Vagina (tissue), 2 donors: ENCODE measurements at regions not wholly inside any gene's neighbourhood (a gene's known extent, or its start where the extent isn't known, plus 50 kb on each side); places are given as distances from the start of the nearest gene placed in this dataset.
"Not testable (repeated sequence)": the region's sequence is repeated elsewhere in the genome, so short reads cannot be mapped to it uniquely, and the experiment has no call there.

Experiments used
- DNase-seq, 2 donors: peaks; one replicate each; pipeline ENCODE4 v3.0.0-alpha.2; 2017; ENCODE audit errors: extremely low spot score in 2 of 2
- H3K27ac ChIP-seq: fragments of 200-600 bp; sonication (generic); one replicate; pipeline ENCODE4 v1.5.1; 2019
- H3K27me3 ChIP-seq: fragments of 200-600 bp; sonication (generic); one replicate; pipeline ENCODE4 v1.5.1; 2019
- H3K36me3 ChIP-seq, 2 donors: fragments of 200-600 bp; sonication (generic); one replicate each; pipeline ENCODE4 v1.5.1; 2017 to 2019
- H3K4me1 ChIP-seq: fragments of 200-600 bp; sonication (generic); one replicate; pipeline ENCODE4 v1.5.1; 2019
- H3K4me3 ChIP-seq, 2 donors: fragments of 200-600 bp; sonication (generic); 1 replicate in 1 of 2; 2 replicates in 1 of 2; pipeline ENCODE4 v1.5.1; 2016 to 2019
- H3K9me3 ChIP-seq: fragments of 200-600 bp; sonication (generic); one replicate; pipeline ENCODE4 v1.5.1; 2019
- CTCF ChIP-seq, 3 experiments: fragments of 450-650 bp in 2 of 3; fragments of 200-600 bp in 1 of 3; sonication (generic) in 1 of 3; IDR thresholded peaks; one replicate each; pipeline ENCODE4 v1.5.1; 2017 to 2019; ENCODE audit warnings: antibody characterized with exemption in 3 of 3, mild to moderate bottlenecking in 2 of 3, moderate library complexity in 2 of 3
- POLR2A ChIP-seq, 2 donors: fragments of 450-650 bp; IDR thresholded peaks; one replicate each; pipeline ENCODE4 v1.6.1; 2017; ENCODE audit warnings: antibody characterized with exemption in 2 of 2, mild to moderate bottlenecking in 2 of 2, moderate library complexity in 2 of 2
- POLR2AphosphoS5 ChIP-seq, 2 donors: sonication (generic); formaldehyde crosslinking; IDR thresholded peaks; one replicate each; pipeline ENCODE4 v1.9.0; 2017; ENCODE audit warnings: antibody characterized with exemption in 2 of 2, mild to moderate bottlenecking in 2 of 2, low read depth in 1 of 2; ENCODE audit not compliant: insufficient read depth in 1 of 2
- intact Hi-C: fragments of 100-400 bp; cut with DNase I; formaldehyde crosslinking; loops from one replicate; pipeline ENCODE4 v1.15.1; 2023

GRCh38 chr9:104313396-104314110 is 190.5 kb upstream of the OR13F1 start:
- TF ChIP-seq POLR2AphosphoS5 (IDR thresholded peaks at IDR 0.05; ENCODE audit: insufficient read depth in 1 of 2, low read depth in 1 of 2): no peak
- TF ChIP-seq POLR2A (IDR thresholded peaks at IDR 0.05): no peak
- TF ChIP-seq CTCF (IDR thresholded peaks at IDR 0.05): no peak
- Histone ChIP-seq H3K27me3 (no peaks in the 10 kb centered on the region), H3K4me1 (no peaks in the 10 kb centered on the region), H3K9me3 (no peaks in the 10 kb centered on the region), H3K36me3 (no peaks in the 10 kb centered on the region), H3K4me3 (no peak overlapping the region), H3K27ac (no peak overlapping the region)
- intact Hi-C loops: no loop called here
- no peak for DNase-seq

DNA sequence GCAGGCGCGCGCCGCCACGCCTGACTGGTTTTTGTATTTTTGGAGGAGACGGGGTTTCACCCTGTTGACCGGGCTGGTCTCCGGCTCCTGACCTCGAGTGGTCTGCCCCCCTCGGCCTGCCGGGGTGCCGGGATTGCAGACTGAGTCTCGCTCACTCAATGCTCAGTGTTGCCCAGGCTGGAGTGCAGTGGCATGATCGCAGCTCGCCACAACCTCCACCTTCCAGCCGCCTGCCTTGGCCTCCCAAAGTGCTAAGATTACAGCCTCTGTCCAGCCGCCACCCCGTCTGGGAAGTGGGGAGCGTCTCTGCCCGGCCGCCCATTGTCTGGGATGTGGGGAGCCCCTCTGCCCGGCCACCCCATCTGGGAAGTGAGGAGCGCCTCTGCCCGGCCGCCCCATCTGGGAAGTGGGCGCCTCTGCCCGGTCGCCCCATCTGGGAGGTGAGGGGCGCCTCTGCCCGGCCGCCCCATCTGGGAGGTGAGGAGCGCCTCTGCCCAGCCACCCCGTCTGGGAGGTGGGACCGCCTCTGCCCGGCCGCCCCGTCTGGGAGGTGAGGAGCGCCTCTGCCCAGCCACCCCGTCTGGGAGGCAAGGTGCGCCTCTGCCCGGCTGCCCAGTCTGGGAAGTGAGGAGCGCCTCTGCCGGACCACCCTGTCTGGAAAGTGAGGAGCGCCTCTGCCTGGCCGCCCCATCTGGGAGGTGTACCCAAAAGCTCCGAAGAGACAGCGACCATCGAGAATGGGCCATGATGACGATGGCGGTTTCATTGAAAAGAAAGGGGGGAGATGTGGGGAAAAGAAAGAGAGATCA is 187.7 kb upstream of the OR13F1 start:
- H3K36me3 ChIP-seq, H3K27me3 ChIP-seq, DNase-seq, H3K9me3 ChIP-seq, intact Hi-C loops, H3K4me3 ChIP-seq, H3K4me1 ChIP-seq, H3K27ac ChIP-seq: not testable (repeated sequence)

DNA sequence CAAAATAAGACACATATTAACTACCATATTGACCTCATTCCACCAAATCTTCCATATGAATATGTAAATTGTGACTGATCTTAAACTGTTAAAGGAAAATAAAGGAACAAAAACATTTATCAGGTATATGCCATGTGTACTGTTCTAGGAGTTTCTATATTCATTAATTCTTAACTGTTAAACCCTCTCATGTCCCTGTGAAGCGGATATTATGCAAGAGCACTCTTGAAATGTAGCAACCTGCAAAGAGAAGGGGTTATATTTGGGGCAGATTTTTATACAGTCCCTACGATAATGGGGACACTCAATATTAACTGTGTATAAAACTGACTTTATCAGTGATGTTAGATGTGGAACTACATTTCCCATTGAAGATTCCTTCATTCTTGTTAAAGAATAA is 184.9 kb upstream of the OR13F1 start:
- H3K36me3 ChIP-seq: no peaks in the 10 kb centered on the region
- H3K4me1 ChIP-seq: no peaks in the 10 kb centered on the region
- no peaks in the 10 kb centered on the region for H3K27me3 ChIP-seq
- H3K9me3 ChIP-seq: no peaks in the 10 kb centered on the region
- H3K4me3 ChIP-seq: no peak overlapping the region
- H3K27ac ChIP-seq: no peak overlapping the region
- TF ChIP-seq POLR2A (IDR thresholded peaks at IDR 0.05): no peak
- TF ChIP-seq CTCF (IDR thresholded peaks at IDR 0.05): no peak
- no peak for TF ChIP-seq POLR2AphosphoS5 (IDR thresholded peaks at IDR 0.05; ENCODE audit: insufficient read depth in 1 of 2, low read depth in 1 of 2)
- DNase-seq: no peak
- intact Hi-C loops: no loop called here

- no peak for DNase-seq
- H3K27me3 ChIP-seq: no peaks in the 10 kb centered on the region
- TF ChIP-seq CTCF (IDR thresholded peaks at IDR 0.05) (no peak), POLR2A (IDR thresholded peaks at IDR 0.05) (no peak), POLR2AphosphoS5 (IDR thresholded peaks at IDR 0.05; ENCODE audit: insufficient read depth in 1 of 2, low read depth in 1 of 2) (no peak)
- H3K36me3 ChIP-seq: no peaks in the 10 kb centered on the region
- no peaks in the 10 kb centered on the region for H3K9me3 ChIP-seq
- H3K27ac ChIP-seq: no peak overlapping the region
- no peak overlapping the region for H3K4me3 ChIP-seq
- intact Hi-C loops: no loop called here
- no peaks in the 10 kb centered on the region for H3K4me1 ChIP-seq
Observed at GRCh38 chr9:104319685-104320084, 184.4 kb upstream of the OR13F1 start.

- Histone ChIP-seq H3K4me3 (no peak overlapping the region), H3K27ac (no peak overlapping the region), H3K4me1 (no peaks in the 10 kb centered on the region), H3K9me3 (no peaks in the 10 kb centered on the region), H3K36me3 (no peaks in the 10 kb centered on the region), H3K27me3 (no peaks in the 10 kb centered on the region)
- TF ChIP-seq POLR2A (IDR thresholded peaks at IDR 0.05) (no peak), CTCF (IDR thresholded peaks at IDR 0.05) (no peak), POLR2AphosphoS5 (IDR thresholded peaks at IDR 0.05; ENCODE audit: insufficient read depth in 1 of 2, low read depth in 1 of 2) (no peak)
- DNase-seq: no peak
- intact Hi-C loops: no loop called here
Observed at GRCh38 chr9:104322596-104322995, 181.5 kb upstream of the OR13F1 start.

DNA sequence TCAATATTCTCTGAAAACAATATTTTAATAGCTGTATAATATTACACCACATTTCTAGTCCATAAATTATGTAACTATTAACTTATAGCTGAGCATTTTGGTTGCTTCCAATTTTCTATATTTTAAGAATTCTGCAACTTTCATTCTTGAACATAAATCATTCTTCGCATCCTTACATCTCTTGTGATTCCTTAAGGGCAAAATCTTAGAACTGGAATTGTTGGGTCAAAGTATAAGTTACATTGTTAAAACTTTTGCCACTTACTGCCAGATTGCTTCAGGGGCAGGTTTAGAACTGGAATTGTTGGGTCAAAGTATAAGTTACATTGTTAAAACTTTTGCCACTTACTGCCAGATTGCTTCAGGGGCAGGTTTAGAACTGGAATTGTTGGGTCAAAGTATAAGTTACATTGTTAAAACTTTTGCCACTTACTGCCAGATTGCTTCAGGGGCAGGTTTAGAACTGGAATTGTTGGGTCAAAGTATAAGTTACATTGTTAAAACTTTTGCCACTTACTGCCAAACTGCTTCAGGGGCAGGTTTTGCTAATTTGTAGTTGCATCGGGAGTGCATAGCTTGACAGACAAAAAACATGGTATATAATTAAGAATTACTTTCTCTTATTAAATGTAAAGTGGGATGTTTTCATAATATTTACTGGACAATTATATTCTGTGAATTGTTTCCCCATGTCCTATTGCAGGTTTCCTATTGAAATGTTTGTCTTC is 179.9 kb upstream of the OR13F1 start:
- DNase-seq: not testable (repeated sequence)

More for the DNA sequence above, 179.9 kb upstream of the OR13F1 start:
- H3K36me3 ChIP-seq, H3K4me3 ChIP-seq, H3K27me3 ChIP-seq, intact Hi-C loops, H3K4me1 ChIP-seq, H3K9me3 ChIP-seq, H3K27ac ChIP-seq: not testable (repeated sequence)
